Activated T-helper 2 cell treated with anti-CD3 and anti-CD28 coated beads, Interferon-gamma antibody, Interleukin-2, Interleukin-4, amounts not matched to agents 10 μg/mL and 5 μg/mL and 100 μg/mL, durations not matched to agents 14 hours and 24 hours and 36 hours (primary cell): ENCODE measurements at regions not wholly inside any gene's neighbourhood (a gene's known extent, or its start where the extent isn't known, plus 50 kb on each side); places are given as distances from the start of the nearest gene placed in this dataset.
"Not testable (repeated sequence)": the region's sequence is repeated elsewhere in the genome, so short reads cannot be mapped to it uniquely, and the experiment has no call there.

Experiments
- DNase-seq: peaks from one replicate; pipeline ENCODE4 v3.0.0; 2021; ENCODE audit warnings: low spot score
- H3K27ac Mint-ChIP-seq: one replicate; pipeline ENCODE4 v1.8.0; 2021; ENCODE audit warnings: mixed read lengths
- H3K27me3 Mint-ChIP-seq: one replicate; pipeline ENCODE4 v1.8.0; 2021; ENCODE audit warnings: low read depth, mixed read lengths
- H3K36me3 Mint-ChIP-seq: one replicate; pipeline ENCODE4 v1.8.0; 2021; ENCODE audit warnings: low read depth, mixed read lengths
- H3K4me1 Mint-ChIP-seq: one replicate; pipeline ENCODE4 v1.8.0; 2021; ENCODE audit warnings: low read depth, mixed read lengths
- H3K4me3 Mint-ChIP-seq: one replicate; pipeline ENCODE4 v1.8.0; 2021; ENCODE audit warnings: low read depth, mild to moderate bottlenecking, moderate library complexity, mixed read lengths
- H3K9me3 Mint-ChIP-seq: one replicate; pipeline ENCODE4 v1.8.0; 2021; ENCODE audit warnings: mixed read lengths
- intact Hi-C: fragments of 100-400 bp; cut with micrococcal nuclease; formaldehyde crosslinking; loops from one replicate; pipeline ENCODE4 v1.15.1; 2023

- H3K4me3 Mint-ChIP-seq: no peak overlapping the region
- DNase-seq: no peak
- peaks cover 4% of the 10 kb centered on the region for H3K4me1 Mint-ChIP-seq
- intact Hi-C loops: no loop called here
- H3K27ac Mint-ChIP-seq: no peak overlapping the region
- H3K9me3 Mint-ChIP-seq: peaks cover 16% of the 10 kb centered on the region
- peaks cover 4% of the 10 kb centered on the region for H3K27me3 Mint-ChIP-seq
- peaks cover 10% of the 10 kb centered on the region for H3K36me3 Mint-ChIP-seq
Observed at GRCh38 chr21:31420988-31421387, 76.9 kb upstream of the TIAM1 start.

GRCh38 chr21:31420354-31420753 lies 76.3 kb upstream of the TIAM1 start:
- Mint-ChIP-seq H3K4me3 (no peak overlapping the region), H3K36me3 (peaks cover 10% of the 10 kb centered on the region), H3K27me3 (peaks cover 4% of the 10 kb centered on the region), H3K4me1 (no peaks in the 10 kb centered on the region), H3K27ac (no peak overlapping the region), H3K9me3 (peaks cover 21% of the 10 kb centered on the region)
- intact Hi-C loops: no loop called here
- no peak for DNase-seq

GRCh38 chr21:31418377-31419001 lies 74.4 kb upstream of the TIAM1 start:
- Mint-ChIP-seq H3K36me3 (peaks cover 10% of the 10 kb centered on the region), H3K27ac (no peak overlapping the region), H3K4me1 (no peaks in the 10 kb centered on the region), H3K9me3 (peaks cover 22% of the 10 kb centered on the region), H3K4me3 (no peak overlapping the region), H3K27me3 (peaks cover 4% of the 10 kb centered on the region)
- DNase-seq: no peak
- intact Hi-C loops: no loop called here

- H3K27ac Mint-ChIP-seq, DNase-seq, intact Hi-C loops, H3K4me1 Mint-ChIP-seq, H3K4me3 Mint-ChIP-seq, H3K27me3 Mint-ChIP-seq: not testable (repeated sequence)
- H3K36me3 Mint-ChIP-seq: peaks cover 10% of the 10 kb centered on the region
- peaks cover 22% of the 10 kb centered on the region for H3K9me3 Mint-ChIP-seq
Observed at GRCh38 chr21:31417214-31417613, 73.2 kb upstream of the TIAM1 start.

- peaks cover 22% of the 10 kb centered on the region for H3K9me3 Mint-ChIP-seq
- no peak for DNase-seq
- no peak overlapping the region for H3K4me3 Mint-ChIP-seq
- no peaks in the 10 kb centered on the region for H3K4me1 Mint-ChIP-seq
- no peak overlapping the region for H3K27ac Mint-ChIP-seq
- peaks cover 10% of the 10 kb centered on the region for H3K36me3 Mint-ChIP-seq
- intact Hi-C loops: no loop called here
- H3K27me3 Mint-ChIP-seq: peaks cover 4% of the 10 kb centered on the region
Observed at GRCh38 chr21:31416465-31416864, 72.4 kb upstream of the TIAM1 start.

- Mint-ChIP-seq H3K27ac (no peak overlapping the region), H3K4me3 (no peak overlapping the region), H3K9me3 (peaks cover 22% of the 10 kb centered on the region), H3K4me1 (no peaks in the 10 kb centered on the region), H3K27me3 (peaks cover 4% of the 10 kb centered on the region), H3K36me3 (peaks cover 10% of the 10 kb centered on the region)
- no peak for DNase-seq
- intact Hi-C loops: no loop called here
Observed at GRCh38 chr21:31414263-31415000, 70.4 kb upstream of the TIAM1 start.

GRCh38 chr21:31413698-31414097 lies 69.6 kb upstream of the TIAM1 start:
- intact Hi-C loops: no loop called here
- Mint-ChIP-seq H3K36me3 (peaks cover 10% of the 10 kb centered on the region), H3K27ac (no peak overlapping the region), H3K9me3 (peaks cover 22% of the 10 kb centered on the region), H3K27me3 (no peaks in the 10 kb centered on the region), H3K4me1 (no peaks in the 10 kb centered on the region), H3K4me3 (no peak overlapping the region)
- DNase-seq: no peak

- DNase-seq: no peak
- intact Hi-C loops: no loop called here
- peaks cover 4% of the 10 kb centered on the region for H3K9me3 Mint-ChIP-seq
Observed at GRCh38 chr21:31410499-31411131, 66.6 kb upstream of the TIAM1 start.

GRCh38 chr21:31409831-31410487 lies 65.9 kb upstream of the TIAM1 start:
- H3K4me3 Mint-ChIP-seq: no peak overlapping the region
- H3K4me1 Mint-ChIP-seq: peaks cover 8% of the 10 kb centered on the region
- no peaks in the 10 kb centered on the region for H3K36me3 Mint-ChIP-seq
- H3K27me3 Mint-ChIP-seq: peaks cover 4% of the 10 kb centered on the region
- intact Hi-C loops: no loop called here
- no peak for DNase-seq
- no peaks in the 10 kb centered on the region for H3K9me3 Mint-ChIP-seq
- no peak overlapping the region for H3K27ac Mint-ChIP-seq

More at GRCh38 chr21:31410499-31411131, 66.6 kb upstream of the TIAM1 start:
- Mint-ChIP-seq H3K36me3 (no peaks in the 10 kb centered on the region), H3K27ac (no peak overlapping the region), H3K4me1 (peaks cover 4% of the 10 kb centered on the region), H3K4me3 (no peak overlapping the region), H3K27me3 (peaks cover 4% of the 10 kb centered on the region)

GRCh38 chr21:31408301-31409088 lies 64.4 kb upstream of the TIAM1 start:
- peaks cover 12% of the 10 kb centered on the region for H3K4me1 Mint-ChIP-seq
- no peak overlapping the region for H3K27ac Mint-ChIP-seq
- H3K27me3 Mint-ChIP-seq: peaks cover 7% of the 10 kb centered on the region
- intact Hi-C loops: no loop called here
- DNase-seq: no peak
- no peaks in the 10 kb centered on the region for H3K36me3 Mint-ChIP-seq
- no peaks in the 10 kb centered on the region for H3K9me3 Mint-ChIP-seq
- H3K4me3 Mint-ChIP-seq: no peak overlapping the region

GRCh38 chr21:31406510-31406909 lies 62.4 kb upstream of the TIAM1 start:
- Mint-ChIP-seq H3K4me3 (no peak overlapping the region), H3K4me1 (peaks cover 12% of the 10 kb centered on the region), H3K9me3 (no peaks in the 10 kb centered on the region), H3K27me3 (peaks cover 8% of the 10 kb centered on the region), H3K27ac (no peak overlapping the region), H3K36me3 (no peaks in the 10 kb centered on the region)
- DNase-seq: no peak
- intact Hi-C loops: no loop called here

- Mint-ChIP-seq H3K9me3 (no peaks in the 10 kb centered on the region), H3K27me3 (peaks cover 8% of the 10 kb centered on the region), H3K4me1 (peaks cover 12% of the 10 kb centered on the region), H3K36me3 (no peaks in the 10 kb centered on the region), H3K27ac (no peak overlapping the region), H3K4me3 (no peak overlapping the region)
- no peak for DNase-seq
- intact Hi-C loops: no loop called here
Observed at GRCh38 chr21:31405604-31406003, 61.5 kb upstream of the TIAM1 start.
